ENCODE measurements at regions not wholly inside any gene's neighbourhood (a gene's known extent, or its start where the extent isn't known, plus 50 kb on each side); places are given as distances from the start of the nearest gene placed in this dataset.
"Not testable (repeated sequence)": the region's sequence is repeated elsewhere in the genome, so short reads cannot be mapped to it uniquely, and the experiment has no call there.

DNA sequence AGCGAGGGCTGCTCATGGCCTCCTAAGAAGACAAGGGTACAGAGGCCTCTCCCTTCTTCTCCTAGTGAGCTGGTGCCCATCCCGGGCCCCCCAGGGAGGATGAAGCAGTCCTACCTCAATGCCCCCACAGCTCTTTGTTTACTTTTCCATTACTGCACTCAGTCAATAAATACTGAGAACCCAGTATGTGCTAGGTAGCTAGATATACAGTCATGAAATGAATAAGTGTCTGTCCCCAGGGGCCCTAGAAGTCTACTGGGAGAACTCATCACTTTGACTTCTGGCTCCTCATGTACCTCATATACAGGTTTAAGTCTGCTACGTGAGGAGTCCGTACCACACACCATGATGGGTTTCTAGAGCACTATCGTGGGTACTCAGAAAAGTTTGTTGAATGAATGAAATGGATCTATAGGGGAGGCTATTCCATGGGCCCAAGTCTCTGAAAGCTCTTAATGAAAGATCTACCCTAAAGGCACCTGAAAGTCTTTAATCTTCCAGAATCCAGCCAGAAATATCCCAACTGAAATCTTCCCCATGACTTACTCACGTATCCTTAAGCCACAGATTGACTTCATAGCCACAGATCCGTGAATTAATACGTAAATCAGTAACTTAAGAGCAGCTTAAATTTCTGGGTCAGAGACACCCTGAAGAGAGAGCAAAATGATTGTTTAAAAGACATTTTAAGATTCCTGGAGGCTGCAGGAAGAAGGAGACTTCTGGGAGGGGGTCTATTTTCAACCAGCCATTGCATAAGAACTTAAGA lies 51.6 kb upstream of the POMP start:
- in situ Hi-C loops (cut with MboI; ENCODE audit: low pct_unique_long_range_greater_than_20kb, low sequenced_read_pairs, unreplicated experiment) = no loop called here
- TF ChIP-seq, protein P1, sequence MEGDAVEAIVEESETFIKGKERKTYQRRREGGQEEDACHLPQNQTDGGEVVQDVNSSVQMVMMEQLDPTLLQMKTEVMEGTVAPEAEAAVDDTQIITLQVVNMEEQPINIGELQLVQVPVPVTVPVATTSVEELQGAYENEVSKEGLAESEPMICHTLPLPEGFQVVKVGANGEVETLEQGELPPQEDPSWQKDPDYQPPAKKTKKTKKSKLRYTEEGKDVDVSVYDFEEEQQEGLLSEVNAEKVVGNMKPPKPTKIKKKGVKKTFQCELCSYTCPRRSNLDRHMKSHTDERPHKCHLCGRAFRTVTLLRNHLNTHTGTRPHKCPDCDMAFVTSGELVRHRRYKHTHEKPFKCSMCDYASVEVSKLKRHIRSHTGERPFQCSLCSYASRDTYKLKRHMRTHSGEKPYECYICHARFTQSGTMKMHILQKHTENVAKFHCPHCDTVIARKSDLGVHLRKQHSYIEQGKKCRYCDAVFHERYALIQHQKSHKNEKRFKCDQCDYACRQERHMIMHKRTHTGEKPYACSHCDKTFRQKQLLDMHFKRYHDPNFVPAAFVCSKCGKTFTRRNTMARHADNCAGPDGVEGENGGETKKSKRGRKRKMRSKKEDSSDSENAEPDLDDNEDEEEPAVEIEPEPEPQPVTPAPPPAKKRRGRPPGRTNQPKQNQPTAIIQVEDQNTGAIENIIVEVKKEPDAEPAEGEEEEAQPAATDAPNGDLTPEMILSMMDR (IDR thresholded peaks at IDR 0.05; ENCODE audit: extremely low read depth, insufficient read depth, missing control alignments) = no peak
- DNase-seq (ENCODE audit: low spot score) = no peak

DNA sequence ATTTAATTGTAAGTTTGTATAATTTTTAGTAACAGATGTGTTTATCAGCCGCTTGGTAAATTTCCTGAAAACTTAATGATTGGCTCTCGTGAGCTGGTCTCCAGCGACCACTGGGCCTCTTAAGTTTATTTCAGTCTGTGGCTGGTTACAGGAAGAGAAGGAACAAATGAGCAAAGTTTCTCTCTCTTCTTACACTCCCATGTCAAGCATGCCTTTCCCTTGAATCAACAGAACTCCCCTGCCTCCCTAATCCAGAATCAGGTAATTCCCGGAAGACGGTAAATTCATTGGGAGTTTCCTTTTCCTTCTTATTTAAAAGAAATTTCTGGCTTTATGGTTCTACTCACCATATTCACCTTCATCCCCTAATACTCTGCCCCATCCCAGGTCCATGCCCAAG lies 52.5 kb upstream of the POMP start:
- TF ChIP-seq, protein P1 (IDR thresholded peaks at IDR 0.05; ENCODE audit: extremely low read depth, insufficient read depth, missing control alignments) = no peak
- no peak for DNase-seq (ENCODE audit: low spot score)
- in situ Hi-C loops (cut with MboI; ENCODE audit: low pct_unique_long_range_greater_than_20kb, low sequenced_read_pairs, unreplicated experiment) = no loop called here

DNA sequence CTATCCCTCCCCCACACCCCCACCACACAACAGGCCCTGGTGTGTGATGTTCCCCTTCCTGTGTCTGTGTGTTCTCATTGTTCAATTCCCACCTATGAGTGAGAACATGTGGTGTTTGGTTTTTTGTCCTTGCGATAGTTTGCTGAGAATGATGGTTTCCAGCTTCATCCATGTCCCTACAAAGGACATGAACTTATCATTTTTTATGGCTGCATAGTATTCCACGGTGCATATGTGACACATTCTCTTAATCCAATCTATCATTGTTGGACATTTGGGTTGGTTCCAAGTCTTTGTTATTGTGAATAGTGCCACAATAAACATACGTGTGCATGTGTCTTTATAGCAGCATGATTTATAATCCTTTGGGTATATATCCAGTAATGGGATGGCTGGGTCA lies 53.8 kb upstream of the POMP start:
- in situ Hi-C loops (cut with MboI; ENCODE audit: low pct_unique_long_range_greater_than_20kb, low sequenced_read_pairs, unreplicated experiment); DNase-seq (ENCODE audit: low spot score): not testable (repeated sequence)

DNA sequence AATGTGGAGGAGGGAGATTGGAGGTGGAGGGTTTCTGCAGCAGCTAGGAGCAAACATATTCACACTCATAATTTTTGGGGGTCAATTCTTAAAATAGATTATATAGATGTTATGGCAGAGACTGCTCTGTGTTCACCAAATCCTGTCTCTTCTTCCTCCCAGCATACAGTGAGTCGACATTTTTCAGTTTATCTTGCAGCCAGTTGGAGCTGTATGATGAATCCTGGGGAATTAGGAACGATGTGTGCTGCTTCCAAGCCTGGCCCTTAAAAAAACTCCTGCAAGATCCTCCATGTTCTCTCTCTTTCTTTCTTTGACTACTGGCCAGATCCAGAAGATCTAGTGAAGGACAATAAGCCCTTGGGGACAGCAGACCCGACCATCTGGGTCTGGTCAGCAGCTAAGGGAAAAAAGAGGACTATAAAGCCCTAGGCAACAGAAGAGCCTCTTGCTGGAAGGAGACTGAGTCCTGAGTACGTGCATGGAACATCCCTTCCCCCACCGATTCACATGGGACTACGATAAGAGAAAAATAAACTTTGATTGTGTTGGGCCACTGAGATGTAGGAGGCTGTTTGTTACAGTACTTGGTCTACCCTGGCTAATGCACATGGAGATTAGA lies 55.8 kb upstream of the POMP start:
- in situ Hi-C loops (cut with MboI; ENCODE audit: low pct_unique_long_range_greater_than_20kb, low sequenced_read_pairs, unreplicated experiment) = no loop called here
- TF ChIP-seq, protein P1 (IDR thresholded peaks at IDR 0.05; ENCODE audit: extremely low read depth, insufficient read depth, missing control alignments) = no peak
- no peak for DNase-seq (ENCODE audit: low spot score)

DNA sequence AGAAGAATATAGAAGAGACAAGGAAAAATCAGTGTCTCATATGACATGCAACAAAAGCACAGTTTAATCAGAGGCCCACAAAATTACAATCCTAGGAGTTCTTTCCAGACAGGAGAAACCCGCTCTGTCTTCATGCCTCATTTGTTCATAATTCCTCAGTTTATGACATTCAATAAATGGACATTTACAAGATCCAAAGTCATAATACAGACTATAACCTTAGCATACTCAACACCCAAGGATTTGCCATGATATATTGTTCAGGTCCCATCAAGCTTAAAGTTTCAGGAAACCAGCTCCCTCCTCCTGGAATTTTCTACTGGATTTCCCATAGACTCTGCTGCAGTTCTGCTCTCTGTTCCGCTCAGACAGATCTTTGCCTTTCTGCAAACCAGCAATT lies 56.4 kb upstream of the POMP start:
- in situ Hi-C loops (cut with MboI; ENCODE audit: low pct_unique_long_range_greater_than_20kb, low sequenced_read_pairs, unreplicated experiment) = no loop called here
- TF ChIP-seq, protein P1 (IDR thresholded peaks at IDR 0.05; ENCODE audit: extremely low read depth, insufficient read depth, missing control alignments) = no peak
- DNase-seq (ENCODE audit: low spot score) = no peak

DNA sequence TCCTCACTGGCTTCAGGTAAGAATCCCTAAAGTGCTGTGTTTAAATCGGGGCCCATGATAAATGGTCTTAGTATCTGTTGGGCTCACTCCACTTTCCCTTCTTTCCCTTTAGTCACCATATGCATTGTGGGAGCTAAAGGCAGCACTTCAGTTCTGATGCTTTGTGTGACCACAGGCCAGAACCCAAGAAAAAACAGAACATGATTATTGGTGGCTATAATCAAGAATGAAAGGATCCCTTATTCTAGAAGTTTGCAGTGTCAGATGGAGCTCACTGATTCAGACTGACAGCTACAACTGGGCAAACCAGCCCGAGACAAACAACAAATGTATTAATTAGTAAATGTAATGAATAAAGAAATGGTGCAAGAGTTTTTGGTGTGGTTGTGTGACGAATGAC lies 57.3 kb upstream of the POMP start:
- in situ Hi-C loops (cut with MboI; ENCODE audit: low pct_unique_long_range_greater_than_20kb, low sequenced_read_pairs, unreplicated experiment) = no loop called here
- no peak for DNase-seq (ENCODE audit: low spot score)
- TF ChIP-seq, protein P1 (IDR thresholded peaks at IDR 0.05; ENCODE audit: extremely low read depth, insufficient read depth, missing control alignments) = no peak

DNA sequence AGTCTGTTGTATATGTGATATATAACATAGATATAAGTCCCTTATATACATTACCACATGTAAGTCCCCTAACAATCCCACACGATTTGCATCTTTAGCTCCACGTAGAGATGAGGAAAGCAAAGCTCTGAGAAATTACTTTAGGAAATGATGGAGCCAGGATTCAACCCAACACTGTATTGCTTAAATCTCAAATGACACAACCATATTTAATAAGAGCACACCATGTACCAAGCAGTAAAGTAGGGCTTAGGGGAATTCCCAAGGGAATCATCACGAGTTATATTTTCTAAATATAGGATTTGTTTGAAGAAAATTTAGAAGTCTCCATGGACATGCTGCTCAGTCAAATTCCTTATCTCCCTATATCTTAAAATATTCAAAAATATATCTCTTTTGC lies 61.3 kb upstream of the POMP start:
- in situ Hi-C loops (cut with MboI; ENCODE audit: low pct_unique_long_range_greater_than_20kb, low sequenced_read_pairs, unreplicated experiment) = no loop called here
- DNase-seq (ENCODE audit: low spot score) = no peak
- TF ChIP-seq, protein P1 (IDR thresholded peaks at IDR 0.05; ENCODE audit: extremely low read depth, insufficient read depth, missing control alignments) = no peak
